GM21576 (cell line): ENCODE measurements at regions not wholly inside any gene's neighbourhood (a gene's known extent, or its start where the extent isn't known, plus 50 kb on each side); places are given as distances from the start of the nearest gene placed in this dataset.

Experiments used
- ATAC-seq: cut with Tn5 transposase; IDR thresholded peaks from one replicate; pipeline ENCODE4 v1.9.1; 2021; ENCODE audit warnings: mild to moderate bottlenecking, moderate library complexity; ENCODE audit not compliant: unreplicated experiment

DNA sequence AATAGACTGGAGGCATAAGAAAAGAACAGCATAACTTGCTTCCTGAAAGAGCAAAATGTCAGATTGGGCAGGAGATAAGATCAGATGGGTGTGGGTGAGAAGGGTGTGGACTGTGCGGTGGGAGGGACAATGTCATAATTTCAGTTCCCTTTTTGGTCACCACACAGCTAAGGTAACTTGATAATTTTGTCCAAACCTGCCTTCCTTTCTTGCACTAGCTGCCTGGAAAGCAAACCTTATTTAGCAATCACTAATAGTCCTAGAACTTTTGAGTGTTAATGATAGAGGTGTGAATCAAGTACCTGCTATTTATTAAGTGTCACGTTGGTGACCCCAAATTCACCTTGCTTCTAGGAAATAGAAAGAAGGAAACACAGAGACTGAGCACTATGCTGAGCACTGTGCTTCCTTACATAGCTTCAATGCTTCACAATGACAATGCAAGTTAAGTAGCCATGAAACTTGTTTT lies 72.4 kb upstream of the SP4 start:
- peak; percentile 83 for ATAC-seq

DNA sequence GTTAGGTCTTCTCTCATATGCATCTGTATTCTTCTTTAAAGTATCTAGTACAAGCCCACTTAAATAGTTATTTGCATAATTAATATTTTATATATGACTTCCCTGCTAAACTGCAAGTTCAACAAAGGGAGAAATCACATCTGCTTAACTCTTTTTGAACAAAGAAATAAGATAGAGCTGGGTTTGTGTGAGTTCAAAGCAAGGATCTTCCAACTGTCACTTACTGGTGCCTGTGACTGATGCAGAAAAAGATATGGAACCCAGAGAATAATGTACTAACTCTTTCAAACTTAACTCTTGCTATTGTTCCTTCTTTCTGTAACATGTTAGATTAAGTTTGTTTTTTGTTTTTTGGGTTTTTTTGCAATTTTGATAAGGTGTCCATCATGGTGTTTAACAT lies 71.3 kb upstream of the SP4 start:
- no peak for ATAC-seq

DNA sequence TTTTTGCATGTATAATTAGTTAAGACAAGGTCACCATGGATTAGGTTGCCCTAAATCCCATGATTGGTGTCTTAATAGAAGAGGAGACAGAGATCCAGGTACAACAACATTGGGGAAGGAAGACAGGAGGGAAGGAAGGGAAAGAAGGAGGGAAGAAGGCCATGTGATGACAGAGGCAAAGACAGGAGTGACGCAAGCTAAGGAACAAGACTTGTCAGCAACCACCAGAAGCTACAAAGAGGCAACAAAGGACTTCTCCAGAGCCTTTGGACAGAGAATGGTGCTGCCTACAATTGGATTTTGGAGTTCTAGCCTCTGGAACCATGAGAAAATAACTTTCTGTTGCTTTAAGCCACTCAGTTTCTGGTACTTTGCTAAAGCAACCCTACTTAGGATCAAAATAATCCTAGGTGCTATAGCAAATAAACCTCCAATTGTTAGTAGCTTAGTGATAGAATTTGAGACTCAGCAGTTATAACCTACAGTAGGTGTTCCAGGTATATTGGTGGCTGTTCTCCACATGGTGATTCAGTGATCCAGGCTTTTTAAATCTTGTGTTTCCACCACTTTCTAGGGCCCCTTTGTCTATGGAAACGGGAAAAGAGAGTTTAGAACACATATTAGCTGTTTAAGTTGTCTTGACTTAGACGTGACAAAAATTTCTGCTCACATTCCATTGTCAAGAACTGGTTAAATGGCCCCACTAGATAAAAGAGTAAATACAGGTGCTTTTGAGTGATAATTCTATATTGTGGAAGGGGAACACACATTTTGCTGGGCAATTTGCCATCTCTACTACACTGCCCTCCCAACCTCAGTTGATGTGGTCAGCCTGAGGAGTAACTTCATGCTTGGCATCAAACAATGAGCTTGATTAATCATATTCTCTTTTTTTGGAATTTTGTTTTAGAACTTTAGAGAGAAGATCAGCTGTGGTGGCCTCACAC lies 70.5 kb upstream of the SP4 start:
- no peak for ATAC-seq

DNA sequence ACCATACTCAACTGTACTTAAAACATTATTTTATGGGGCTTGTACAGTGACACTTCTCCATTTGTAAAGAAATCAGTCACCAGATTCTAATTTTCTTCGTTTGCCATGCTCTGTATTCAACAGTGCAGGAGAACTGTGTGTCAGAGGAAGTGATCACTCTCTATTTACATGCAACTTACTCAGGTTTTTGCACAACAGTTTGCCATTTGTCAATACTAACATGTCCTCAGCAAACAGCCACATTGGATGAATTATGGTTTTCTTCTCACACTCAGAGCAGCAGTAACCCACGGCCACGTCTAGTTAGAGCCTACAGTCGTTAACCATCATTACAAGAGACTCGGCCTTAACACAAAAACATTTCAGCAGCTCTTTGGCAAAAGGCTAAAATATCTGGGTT lies 69.2 kb upstream of the SP4 start:
- ATAC-seq = no peak

DNA sequence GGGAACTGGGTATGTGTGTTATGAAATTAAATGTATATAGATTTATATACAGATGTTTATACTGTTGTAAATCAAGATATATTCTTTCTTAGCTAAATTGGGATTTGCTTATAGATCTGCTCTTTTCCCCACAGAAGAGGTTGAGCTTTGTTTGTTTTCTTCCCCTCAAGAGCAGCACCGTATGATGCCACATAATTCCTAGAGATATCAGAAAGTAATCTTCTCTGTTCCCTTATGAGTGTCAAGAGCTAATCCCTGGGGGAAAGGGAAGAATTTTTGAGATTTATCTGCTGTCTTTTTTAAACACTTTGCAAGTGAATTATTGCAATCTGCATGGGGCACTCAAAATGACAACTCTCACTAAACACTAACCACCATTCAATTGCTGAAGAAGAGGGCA lies 68.7 kb upstream of the SP4 start:
- ATAC-seq = no peak

DNA sequence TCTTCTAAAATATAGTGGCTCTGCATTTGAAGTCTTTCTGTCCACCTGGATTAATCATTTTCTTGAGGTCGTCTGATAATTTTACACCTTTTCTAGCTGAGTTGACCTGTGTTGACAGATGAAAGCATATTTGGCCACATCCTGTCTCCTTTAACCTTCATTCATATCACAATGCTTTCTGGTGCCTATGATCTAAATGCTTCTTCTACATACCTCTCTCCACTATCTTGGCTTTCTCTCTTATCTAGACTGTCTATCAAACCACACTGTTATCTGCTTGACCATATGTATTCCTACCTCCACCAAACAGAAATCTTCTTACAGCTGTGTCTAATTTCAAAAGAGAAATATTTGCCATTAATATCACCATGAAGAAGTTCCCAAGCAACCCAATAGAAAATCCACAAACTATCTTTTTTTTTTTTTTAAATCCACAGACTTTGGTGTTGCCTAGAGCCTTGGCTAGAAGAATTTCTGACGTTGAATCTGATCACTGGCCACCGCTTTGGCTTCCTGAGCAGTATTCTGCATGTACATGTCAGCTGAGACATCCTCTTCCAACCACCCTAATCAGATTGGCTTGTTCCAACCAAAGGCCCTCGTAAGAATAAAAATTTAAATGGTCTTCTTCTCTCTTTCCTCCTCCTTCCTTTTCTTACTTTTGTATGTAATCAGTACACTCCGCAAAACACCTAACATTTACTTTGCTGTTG lies 66.3 kb upstream of the SP4 start:
- ATAC-seq = no peak

DNA sequence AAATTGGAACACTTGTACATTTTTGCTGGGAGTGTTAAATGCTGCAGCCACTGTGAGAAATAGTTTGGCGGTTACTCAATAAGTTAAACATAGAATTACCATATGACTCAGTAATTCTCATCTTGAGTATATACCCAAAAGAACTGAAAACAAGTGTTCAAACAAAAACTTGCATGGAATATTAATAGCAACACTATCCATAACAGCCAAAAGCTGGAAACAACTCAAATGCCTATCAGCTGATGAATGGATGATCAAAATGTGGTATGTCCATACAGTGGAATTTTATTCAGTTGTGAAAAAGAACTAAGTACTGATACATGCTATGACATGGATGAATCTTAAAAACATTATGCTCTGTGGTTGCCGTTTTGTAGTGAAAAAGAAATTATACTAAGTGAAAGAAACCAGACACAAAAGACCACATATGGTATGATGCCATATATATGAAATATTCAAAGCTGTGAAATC lies 63.0 kb upstream of the SP4 start:
- ATAC-seq = no peak

DNA sequence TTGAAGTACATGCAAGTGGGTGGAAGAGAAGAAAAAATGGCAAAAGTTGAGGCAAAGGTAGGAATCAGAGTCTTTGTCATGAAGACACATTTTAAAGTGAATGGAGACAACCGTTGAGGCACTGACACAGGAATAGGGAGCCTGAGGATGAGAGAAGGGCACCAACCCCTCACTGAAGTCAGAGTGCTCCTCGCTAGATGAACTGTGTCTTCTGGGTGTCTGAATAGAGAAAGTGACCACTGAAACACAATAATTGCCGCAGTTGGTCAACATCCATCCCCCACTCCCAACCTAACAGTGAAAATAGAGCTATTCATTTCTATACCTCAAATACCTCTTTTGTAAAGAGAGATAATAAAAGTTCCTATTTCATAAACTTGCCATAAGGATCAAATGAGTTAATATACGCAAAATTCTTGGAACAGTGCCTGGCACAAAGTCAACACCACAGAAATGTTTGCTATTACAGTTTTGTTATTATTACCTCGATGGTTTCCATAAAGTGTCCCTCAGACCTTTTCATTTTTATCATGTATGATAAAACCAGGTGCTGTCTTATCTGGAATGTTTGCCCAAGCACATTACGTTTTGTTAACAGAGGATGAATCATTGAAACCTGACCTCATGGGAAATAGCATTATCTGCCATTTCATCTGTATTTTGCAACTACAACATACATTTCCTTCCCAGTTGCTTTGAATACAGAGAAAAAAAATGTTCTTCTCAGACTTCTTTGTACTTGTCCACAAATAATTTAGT lies 61.8 kb upstream of the SP4 start:
- ATAC-seq = no peak

DNA sequence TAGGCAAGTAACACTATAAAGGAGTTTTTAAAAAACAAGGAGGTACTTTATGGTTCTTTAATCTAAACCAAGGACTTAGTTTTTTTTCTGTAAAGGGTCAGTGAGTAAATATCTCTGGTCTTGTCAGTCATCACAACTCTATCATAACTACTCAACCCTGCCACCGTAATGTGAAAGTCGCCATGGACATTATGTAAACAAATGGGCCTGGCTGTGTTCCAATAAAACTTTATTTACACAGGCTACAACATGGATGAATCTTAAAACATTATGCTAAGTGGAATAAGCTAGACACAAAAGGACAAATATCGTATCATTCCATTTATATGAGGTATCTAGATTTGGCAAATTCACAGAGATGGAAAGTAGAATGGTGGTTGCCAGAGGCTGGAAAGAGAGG lies 60.8 kb upstream of the SP4 start:
- ATAC-seq = no peak

DNA sequence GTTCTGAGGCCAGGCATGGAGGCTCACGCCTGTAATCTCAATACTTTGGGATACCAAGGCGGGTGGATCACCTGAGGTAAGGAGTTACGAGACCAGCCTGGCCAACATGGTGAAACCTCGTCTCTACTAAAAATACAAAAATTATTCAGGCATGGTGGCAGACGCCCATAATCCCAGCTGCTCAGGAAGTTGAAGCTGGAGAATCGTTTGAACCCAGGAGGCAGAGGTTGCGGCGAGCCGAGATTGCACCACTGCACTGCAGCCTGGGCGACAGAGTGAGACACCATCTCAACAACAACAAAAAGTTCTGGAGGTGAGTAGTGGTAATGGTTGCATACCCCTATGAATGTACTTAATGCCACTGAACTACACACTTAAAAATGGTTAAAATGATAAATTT lies 60.3 kb upstream of the SP4 start:
- no peak for ATAC-seq

DNA sequence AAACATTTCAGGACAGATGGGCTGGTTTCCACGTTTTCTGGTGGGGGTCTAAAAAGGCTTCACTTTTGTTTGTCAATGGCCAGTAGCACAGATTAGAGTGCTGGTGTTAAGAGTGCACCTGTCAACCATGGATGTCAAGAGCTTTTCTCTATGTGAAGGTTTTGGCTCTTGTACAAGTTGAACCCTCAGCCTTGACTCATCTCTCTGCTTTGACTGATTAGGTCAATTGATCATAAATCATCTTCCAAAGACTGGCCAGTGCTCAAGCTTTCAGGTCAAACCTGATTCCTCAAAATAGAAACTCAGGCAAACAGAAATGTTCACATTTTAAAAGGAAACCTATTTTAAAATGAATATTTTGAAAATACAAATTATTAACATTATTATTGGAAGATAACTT lies 59.6 kb upstream of the SP4 start:
- ATAC-seq = no peak

DNA sequence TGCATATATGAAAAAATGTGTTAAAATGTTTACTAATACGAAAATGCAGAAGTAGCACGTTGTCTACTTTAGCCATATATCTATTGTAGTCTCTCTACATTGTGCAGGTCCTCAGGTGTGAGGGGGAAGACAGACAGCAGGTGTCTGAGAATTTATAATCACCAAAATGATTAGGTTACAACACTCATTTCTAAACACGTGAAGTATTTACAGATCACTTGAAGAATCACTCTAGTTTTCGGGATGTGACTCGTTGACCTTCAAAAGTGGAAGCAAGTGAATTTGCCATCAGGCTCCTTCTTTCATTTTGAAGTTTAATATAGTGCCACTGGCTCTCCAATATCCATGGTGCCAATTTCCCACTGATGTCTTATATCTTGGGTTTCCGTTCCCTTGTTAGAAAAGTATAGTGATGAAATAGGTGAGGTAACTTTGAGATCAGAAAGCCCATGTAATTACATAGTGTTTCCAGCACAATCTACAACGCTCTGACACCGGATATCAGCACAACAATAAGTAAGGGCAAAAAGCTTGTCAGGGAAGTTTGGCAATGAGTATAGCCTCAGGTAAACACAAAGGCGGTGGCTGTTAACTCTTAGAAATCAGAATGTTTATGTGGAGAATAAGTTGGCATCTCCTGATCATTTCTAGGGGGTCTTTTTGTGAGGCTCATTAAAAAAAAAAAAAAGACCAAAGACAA lies 57.5 kb upstream of the SP4 start:
- ATAC-seq = no peak

DNA sequence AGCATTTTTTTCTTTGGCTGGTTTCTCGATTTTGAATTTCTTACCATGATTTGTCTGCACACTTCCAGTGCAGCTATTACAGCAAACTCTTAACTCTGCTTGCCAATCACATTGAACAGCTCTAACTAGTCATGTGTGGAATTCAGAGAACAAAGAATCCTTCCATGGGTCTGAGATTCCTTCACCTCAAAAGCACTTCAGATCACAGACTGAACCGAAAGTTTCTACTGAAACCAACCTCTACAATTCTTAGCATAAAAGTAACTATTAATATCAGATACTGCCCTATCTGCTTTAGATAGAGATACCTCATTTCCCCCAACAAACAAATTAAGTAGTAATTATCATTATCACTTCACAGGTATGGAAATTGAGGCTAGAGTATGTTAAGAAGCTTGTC lies 56.5 kb upstream of the SP4 start:
- ATAC-seq = no peak

DNA sequence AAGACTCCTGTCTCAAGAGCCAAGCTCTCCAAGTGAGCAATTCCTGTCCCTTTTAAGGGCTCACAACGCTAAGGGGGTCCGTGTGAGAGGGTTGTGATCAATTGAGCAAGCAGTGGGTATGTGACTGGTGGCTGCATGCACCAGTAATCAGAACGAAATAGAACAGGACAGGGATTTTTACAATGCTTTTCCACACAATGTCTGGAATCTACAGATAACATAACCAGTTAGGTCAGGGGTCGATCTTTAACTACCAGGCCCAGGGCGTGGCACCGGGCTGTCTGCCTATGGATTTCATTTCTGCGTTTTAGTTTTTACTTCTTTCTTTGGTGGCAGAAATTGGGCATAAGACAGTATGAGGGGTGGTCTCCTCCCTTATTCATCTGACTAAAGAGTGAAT lies 54.9 kb upstream of the SP4 start:
- no peak for ATAC-seq

DNA sequence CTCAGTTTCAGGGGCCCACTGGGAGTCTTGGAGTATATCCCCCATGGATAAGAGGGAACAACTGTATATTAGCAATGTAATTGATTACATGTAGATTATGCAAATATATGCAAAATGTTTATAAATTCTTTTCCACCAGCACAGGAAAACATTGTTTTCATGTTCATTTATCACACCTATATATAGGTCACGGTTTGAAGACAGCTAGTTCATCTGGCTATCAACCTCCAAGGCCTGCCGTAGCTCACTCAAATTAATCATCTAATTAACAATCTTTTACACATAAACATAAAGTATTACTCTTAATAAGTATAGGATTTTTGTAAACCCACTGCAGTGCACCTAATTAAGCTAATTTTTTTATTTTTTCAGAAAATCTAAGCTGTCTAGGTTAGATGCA lies 53.7 kb upstream of the SP4 start:
- no peak for ATAC-seq

DNA sequence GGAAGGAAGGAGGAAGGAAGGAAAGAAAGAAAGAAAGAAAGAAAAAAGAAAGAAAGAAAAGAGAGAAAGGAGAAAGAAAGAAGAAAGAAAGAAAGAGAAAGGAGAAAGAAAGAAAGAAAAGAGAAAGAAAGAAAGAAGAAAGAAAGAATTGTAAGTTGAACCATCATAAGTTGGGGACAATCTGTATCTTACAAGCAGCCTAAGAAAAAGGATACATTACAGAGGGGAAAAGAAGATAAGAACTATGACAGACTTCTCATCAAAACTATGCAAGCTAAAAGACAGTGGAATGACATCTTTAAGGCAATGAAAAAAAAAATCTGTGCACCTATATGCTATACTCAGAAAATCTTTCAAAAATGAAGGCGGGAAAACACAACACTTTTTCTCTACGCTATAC lies 50.3 kb upstream of the SP4 start:
- ATAC-seq = no peak
